Lower leg skin (tissue), 3 donors: ENCODE measurements at regions not wholly inside any gene's neighbourhood (a gene's known extent, or its start where the extent isn't known, plus 50 kb on each side); places are given as distances from the start of the nearest gene placed in this dataset.

ENCODE experiments used
- POLR2A ChIP-seq, 2 donors: fragments of 450-650 bp; IDR thresholded peaks; one replicate each; pipeline ENCODE4 v1.6.1; 2016 to 2017; ENCODE audit warnings: antibody characterized with exemption in 2 of 2, mild to moderate bottlenecking in 1 of 2, moderate library complexity in 1 of 2
- TF ChIP-seq, protein P1 (sequence below), 3 donors: fragments of 450-650 bp; IDR thresholded peaks; one replicate each; pipeline ENCODE4 v1.5.1; 2016; ENCODE audit warnings: antibody characterized with exemption in 3 of 3, mild to moderate bottlenecking in 3 of 3, moderate library complexity in 2 of 3

- TF ChIP-seq, protein P1, sequence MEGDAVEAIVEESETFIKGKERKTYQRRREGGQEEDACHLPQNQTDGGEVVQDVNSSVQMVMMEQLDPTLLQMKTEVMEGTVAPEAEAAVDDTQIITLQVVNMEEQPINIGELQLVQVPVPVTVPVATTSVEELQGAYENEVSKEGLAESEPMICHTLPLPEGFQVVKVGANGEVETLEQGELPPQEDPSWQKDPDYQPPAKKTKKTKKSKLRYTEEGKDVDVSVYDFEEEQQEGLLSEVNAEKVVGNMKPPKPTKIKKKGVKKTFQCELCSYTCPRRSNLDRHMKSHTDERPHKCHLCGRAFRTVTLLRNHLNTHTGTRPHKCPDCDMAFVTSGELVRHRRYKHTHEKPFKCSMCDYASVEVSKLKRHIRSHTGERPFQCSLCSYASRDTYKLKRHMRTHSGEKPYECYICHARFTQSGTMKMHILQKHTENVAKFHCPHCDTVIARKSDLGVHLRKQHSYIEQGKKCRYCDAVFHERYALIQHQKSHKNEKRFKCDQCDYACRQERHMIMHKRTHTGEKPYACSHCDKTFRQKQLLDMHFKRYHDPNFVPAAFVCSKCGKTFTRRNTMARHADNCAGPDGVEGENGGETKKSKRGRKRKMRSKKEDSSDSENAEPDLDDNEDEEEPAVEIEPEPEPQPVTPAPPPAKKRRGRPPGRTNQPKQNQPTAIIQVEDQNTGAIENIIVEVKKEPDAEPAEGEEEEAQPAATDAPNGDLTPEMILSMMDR (IDR thresholded peaks at IDR 0.05): no peak
- no peak for TF ChIP-seq POLR2A (IDR thresholded peaks at IDR 0.05)
Observed at GRCh38 chr20:6998909-6999308, 231.4 kb downstream of the BMP2 start.
